ENCODE measurements at regions not wholly inside any gene's neighbourhood (a gene's known extent, or its start where the extent isn't known, plus 50 kb on each side); places are given as distances from the start of the nearest gene placed in this dataset.

DNA sequence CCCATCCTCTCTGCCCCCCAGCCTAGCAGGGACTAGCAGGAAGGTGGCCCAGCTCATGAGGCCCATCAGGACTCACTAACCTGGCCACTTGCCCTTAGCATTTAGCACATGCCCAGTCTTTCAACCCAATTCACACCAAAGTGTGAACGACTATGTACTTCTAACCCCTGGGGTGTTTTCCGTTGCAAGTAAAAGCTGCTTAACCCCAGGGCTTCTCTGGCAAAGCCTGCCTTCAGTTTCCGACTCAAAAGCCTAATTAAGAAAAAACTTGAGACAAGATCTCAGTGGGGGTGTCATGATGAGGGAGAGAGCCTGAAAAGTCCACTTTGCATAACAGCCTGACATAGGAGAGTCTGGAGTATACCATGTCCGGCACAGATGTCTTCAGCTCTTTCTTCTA, 347.8 kb downstream of the MN1 start:
- TF ChIP-seq, protein P1, sequence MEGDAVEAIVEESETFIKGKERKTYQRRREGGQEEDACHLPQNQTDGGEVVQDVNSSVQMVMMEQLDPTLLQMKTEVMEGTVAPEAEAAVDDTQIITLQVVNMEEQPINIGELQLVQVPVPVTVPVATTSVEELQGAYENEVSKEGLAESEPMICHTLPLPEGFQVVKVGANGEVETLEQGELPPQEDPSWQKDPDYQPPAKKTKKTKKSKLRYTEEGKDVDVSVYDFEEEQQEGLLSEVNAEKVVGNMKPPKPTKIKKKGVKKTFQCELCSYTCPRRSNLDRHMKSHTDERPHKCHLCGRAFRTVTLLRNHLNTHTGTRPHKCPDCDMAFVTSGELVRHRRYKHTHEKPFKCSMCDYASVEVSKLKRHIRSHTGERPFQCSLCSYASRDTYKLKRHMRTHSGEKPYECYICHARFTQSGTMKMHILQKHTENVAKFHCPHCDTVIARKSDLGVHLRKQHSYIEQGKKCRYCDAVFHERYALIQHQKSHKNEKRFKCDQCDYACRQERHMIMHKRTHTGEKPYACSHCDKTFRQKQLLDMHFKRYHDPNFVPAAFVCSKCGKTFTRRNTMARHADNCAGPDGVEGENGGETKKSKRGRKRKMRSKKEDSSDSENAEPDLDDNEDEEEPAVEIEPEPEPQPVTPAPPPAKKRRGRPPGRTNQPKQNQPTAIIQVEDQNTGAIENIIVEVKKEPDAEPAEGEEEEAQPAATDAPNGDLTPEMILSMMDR (IDR thresholded peaks at IDR 0.05; ENCODE audit: low read depth, low read length), result no peak
- no peak for TF ChIP-seq POLR2A (IDR thresholded peaks at IDR 0.05; ENCODE audit: extremely low read depth, insufficient read length)

Measured in NB4 (cell line).